ENCODE measurements at regions not wholly inside any gene's neighbourhood (a gene's known extent, or its start where the extent isn't known, plus 50 kb on each side); places are given as distances from the start of the nearest gene placed in this dataset.

- TF ChIP-seq CTCF (IDR thresholded peaks at IDR 0.05; ENCODE audit: insufficient read depth, low read depth, low read length) (no peak), EZH2 (IDR thresholded peaks at IDR 0.05; ENCODE audit: insufficient read depth, low read length) (no peak)
Observed at GRCh38 chr7:47153058-47153457, 428.9 kb downstream of the TNS3 start.
